RWPE2 (cell line): ENCODE measurements at regions not wholly inside any gene's neighbourhood (a gene's known extent, or its start where the extent isn't known, plus 50 kb on each side); places are given as distances from the start of the nearest gene placed in this dataset.

Experiments
- ATAC-seq: fragments of 200-7000 bp; cut with Tn5 transposase; 3 replicates; pipeline ENCODE4 v1.9.1; 2021; ENCODE audit warnings: low read depth
- DNase-seq: peaks from one replicate; pipeline ENCODE4 v3.0.0-alpha.2; 2020; ENCODE audit warnings: low spot score
- H3K27ac ChIP-seq: fragments of 450-650 bp; 2 replicates; pipeline ENCODE4 v1.5.1; 2017; ENCODE audit warnings: mild to moderate bottlenecking; ENCODE audit not compliant: poor library complexity, severe bottlenecking
- H3K27me3 ChIP-seq: fragments of 250-450 bp; sonication (Bioruptor Pico); 2 replicates; pipeline ENCODE4 v1.5.1; 2021; ENCODE audit warnings: mild to moderate bottlenecking, moderate library complexity; ENCODE audit not compliant: insufficient read depth, poor library complexity, severe bottlenecking
- H3K36me3 ChIP-seq: fragments of 250-450 bp; sonication (Bioruptor Pico); 2 replicates; pipeline ENCODE4 v1.5.1; 2020; ENCODE audit warnings: low read depth, mild to moderate bottlenecking, moderate library complexity
- H3K4me1 ChIP-seq: fragments of 250-450 bp; sonication (Bioruptor Pico); 2 replicates; pipeline ENCODE4 v1.5.1; 2021; ENCODE audit warnings: mild to moderate bottlenecking, moderate library complexity; ENCODE audit not compliant: insufficient read depth, poor library complexity, severe bottlenecking
- H3K4me3 ChIP-seq: fragments of 250-450 bp; sonication (Bioruptor Pico); 2 replicates; pipeline ENCODE4 v1.5.1; 2021; ENCODE audit warnings: mild to moderate bottlenecking, moderate library complexity; ENCODE audit not compliant: severe bottlenecking
- H3K9me3 ChIP-seq: fragments of 250-450 bp; sonication (Bioruptor Pico); 2 replicates; pipeline ENCODE4 v1.5.1; 2021; ENCODE audit warnings: mild to moderate bottlenecking, moderate library complexity; ENCODE audit not compliant: severe bottlenecking
- CTCF ChIP-seq: fragments of 450-650 bp; IDR thresholded peaks from one replicate; pipeline ENCODE4 v1.5.1; 2017; ENCODE audit warnings: mild to moderate bottlenecking, moderate library complexity; ENCODE audit not compliant: poor library complexity, severe bottlenecking

DNA sequence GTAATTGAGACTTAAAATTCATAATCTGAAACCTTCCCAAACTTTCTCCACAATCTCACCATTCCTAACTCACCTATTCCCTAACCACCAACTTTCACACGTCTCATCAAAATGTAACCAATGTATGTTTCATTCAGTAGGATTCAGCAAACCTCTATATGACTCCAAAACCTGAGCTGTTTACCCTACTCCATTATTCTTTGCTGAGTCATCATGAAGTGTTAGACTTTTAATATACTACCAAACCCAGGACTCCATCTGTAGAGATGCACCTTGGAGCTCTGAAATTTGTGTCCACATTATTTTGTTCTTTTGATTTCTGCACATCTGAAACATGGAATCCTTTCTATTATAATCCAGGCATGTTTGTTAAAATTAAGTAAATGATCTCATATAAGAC lies 727.0 kb upstream of the PIK3C3 start:
- H3K9me3 ChIP-seq: no peaks in the 10 kb centered on the region
- ATAC-seq (no peak), DNase-seq (no peak)
- H3K27me3 ChIP-seq: no peaks in the 10 kb centered on the region
- H3K27ac ChIP-seq: no peak overlapping the region
- no peak for TF ChIP-seq CTCF
- no peaks in the 10 kb centered on the region for H3K4me1 ChIP-seq
- H3K36me3 ChIP-seq: no peaks in the 10 kb centered on the region
- no peak overlapping the region for H3K4me3 ChIP-seq

DNA sequence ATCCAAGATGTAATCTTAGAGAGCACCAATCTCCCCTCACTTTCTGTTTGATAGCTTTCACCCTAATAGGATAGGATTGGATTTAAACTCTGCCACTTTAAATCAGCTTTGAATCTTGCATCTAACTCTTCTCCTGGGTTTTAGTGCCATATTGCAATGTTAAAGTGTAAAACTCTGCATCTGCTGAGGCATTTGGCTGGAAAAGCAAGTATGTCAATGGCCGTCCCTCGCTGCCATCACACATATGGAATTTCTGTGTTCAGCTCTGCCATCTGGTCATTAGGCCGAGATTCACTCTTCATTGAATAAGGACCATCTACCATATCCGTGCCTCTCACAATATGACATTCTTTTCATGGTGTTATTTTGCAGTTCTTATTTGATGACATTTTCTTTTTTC lies 728.1 kb upstream of the PIK3C3 start:
- no peaks in the 10 kb centered on the region for H3K27me3 ChIP-seq
- no peaks in the 10 kb centered on the region for H3K9me3 ChIP-seq
- H3K36me3 ChIP-seq: no peaks in the 10 kb centered on the region
- no peaks in the 10 kb centered on the region for H3K4me1 ChIP-seq
- no peak overlapping the region for H3K4me3 ChIP-seq
- no peak for TF ChIP-seq CTCF
- no peak overlapping the region for H3K27ac ChIP-seq
- DNase-seq: no peak
- no peak for ATAC-seq

DNA sequence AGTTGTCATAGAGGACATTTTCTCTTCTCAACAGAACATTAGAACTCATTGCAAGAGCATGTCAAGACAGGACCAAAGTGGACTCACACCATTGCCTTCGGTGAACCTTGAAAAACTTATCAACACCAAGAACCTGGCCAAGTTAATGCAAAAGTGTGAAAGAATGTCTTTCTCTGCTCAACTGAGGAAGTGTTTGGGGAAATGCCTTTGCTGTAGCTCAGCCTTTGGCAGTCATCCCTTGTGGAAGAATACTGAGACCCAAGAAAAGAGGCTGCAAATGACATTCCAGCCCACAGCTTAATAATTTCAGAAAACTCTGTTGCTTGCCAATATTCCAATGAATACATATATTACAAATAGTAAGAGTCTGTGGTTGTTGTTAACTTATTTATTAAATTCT lies 728.8 kb upstream of the PIK3C3 start:
- TF ChIP-seq CTCF: no peak
- H3K27ac ChIP-seq: no peak overlapping the region

DNA sequence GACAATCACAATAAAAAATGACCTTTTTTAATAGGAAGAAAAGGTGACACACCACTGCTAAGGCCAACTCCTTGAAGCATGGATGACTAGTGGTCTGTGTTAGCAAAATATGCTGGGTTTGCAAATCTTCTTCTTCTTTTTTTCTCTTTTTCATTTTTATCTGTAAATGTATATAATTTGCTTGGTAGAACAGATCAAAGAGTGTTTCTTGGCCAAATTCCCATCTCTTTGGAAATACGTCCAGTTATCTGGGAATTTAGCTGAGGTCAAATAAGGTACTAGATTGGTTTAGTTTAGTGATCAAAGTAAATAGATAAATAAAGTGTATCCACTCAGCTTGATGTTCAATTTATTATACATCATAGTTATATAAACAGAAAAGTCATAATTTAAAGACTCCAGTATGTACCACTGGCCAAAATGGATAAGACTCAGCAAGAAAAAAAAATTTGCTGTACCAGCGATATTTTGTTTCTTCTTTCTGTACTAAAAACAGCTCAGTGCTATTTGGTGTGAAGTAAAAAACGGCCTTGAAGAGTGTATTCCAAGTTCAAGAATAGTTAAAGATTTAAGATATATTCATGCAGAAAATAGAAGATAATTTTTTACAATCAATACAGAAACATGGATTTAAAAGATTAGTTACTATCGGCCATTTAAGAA lies 738.6 kb upstream of the PIK3C3 start:
- Histone ChIP-seq H3K4me3 (no peak overlapping the region), H3K9me3 (no peaks in the 10 kb centered on the region), H3K36me3 (no peaks in the 10 kb centered on the region), H3K27ac (no peak overlapping the region), H3K27me3 (no peaks in the 10 kb centered on the region), H3K4me1 (no peaks in the 10 kb centered on the region)
- TF ChIP-seq CTCF: no peak
- ATAC-seq (no peak), DNase-seq (no peak)

More for the DNA sequence above, 728.8 kb upstream of the PIK3C3 start:
- H3K27me3 ChIP-seq: no peaks in the 10 kb centered on the region
- ATAC-seq (no peak), DNase-seq (no peak)
- H3K4me3 ChIP-seq: no peak overlapping the region
- no peaks in the 10 kb centered on the region for H3K9me3 ChIP-seq
- no peaks in the 10 kb centered on the region for H3K4me1 ChIP-seq
- H3K36me3 ChIP-seq: no peaks in the 10 kb centered on the region

DNA sequence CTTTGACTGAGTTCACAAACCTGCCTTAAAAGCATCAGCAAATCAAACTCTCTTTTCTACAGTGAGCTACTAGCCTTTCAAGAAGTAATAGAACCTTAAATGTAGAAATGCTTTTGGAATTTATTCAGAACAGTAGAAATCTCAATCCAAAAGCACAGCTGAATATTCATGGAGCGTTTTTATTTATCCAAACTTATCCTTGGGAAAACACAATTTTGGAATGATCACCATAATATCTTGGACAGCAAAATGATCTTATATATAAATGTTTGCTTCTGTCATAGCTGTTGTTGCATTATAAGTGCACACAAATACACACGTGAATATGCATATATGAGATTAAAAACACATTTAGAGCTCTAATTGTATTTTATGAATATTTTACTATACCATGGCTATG lies 747.3 kb upstream of the PIK3C3 start:
- Histone ChIP-seq H3K4me3 (no peak overlapping the region), H3K27me3 (no peaks in the 10 kb centered on the region), H3K4me1 (no peaks in the 10 kb centered on the region), H3K36me3 (no peaks in the 10 kb centered on the region), H3K9me3 (no peaks in the 10 kb centered on the region), H3K27ac (no peak overlapping the region)
- DNase-seq: no peak
- no peak for ATAC-seq
- TF ChIP-seq CTCF: no peak
